Vagina (tissue), 2 donors: ENCODE measurements at regions not wholly inside any gene's neighbourhood (a gene's known extent, or its start where the extent isn't known, plus 50 kb on each side); places are given as distances from the start of the nearest gene placed in this dataset.

Experiments used
- DNase-seq, 2 donors: peaks; one replicate each; pipeline ENCODE4 v3.0.0-alpha.2; 2017; ENCODE audit errors: extremely low spot score in 2 of 2
- H3K27ac ChIP-seq: fragments of 200-600 bp; sonication (generic); one replicate; pipeline ENCODE4 v1.5.1; 2019
- H3K27me3 ChIP-seq: fragments of 200-600 bp; sonication (generic); one replicate; pipeline ENCODE4 v1.5.1; 2019
- H3K36me3 ChIP-seq, 2 donors: fragments of 200-600 bp; sonication (generic); one replicate each; pipeline ENCODE4 v1.5.1; 2017 to 2019
- H3K4me1 ChIP-seq: fragments of 200-600 bp; sonication (generic); one replicate; pipeline ENCODE4 v1.5.1; 2019
- H3K4me3 ChIP-seq, 2 donors: fragments of 200-600 bp; sonication (generic); 1 replicate in 1 of 2; 2 replicates in 1 of 2; pipeline ENCODE4 v1.5.1; 2016 to 2019
- H3K9me3 ChIP-seq: fragments of 200-600 bp; sonication (generic); one replicate; pipeline ENCODE4 v1.5.1; 2019
- CTCF ChIP-seq, 3 experiments: fragments of 450-650 bp in 2 of 3; fragments of 200-600 bp in 1 of 3; sonication (generic) in 1 of 3; IDR thresholded peaks; one replicate each; pipeline ENCODE4 v1.5.1; 2017 to 2019; ENCODE audit warnings: antibody characterized with exemption in 3 of 3, mild to moderate bottlenecking in 2 of 3, moderate library complexity in 2 of 3
- POLR2A ChIP-seq, 2 donors: fragments of 450-650 bp; IDR thresholded peaks; one replicate each; pipeline ENCODE4 v1.6.1; 2017; ENCODE audit warnings: antibody characterized with exemption in 2 of 2, mild to moderate bottlenecking in 2 of 2, moderate library complexity in 2 of 2
- POLR2AphosphoS5 ChIP-seq, 2 donors: sonication (generic); formaldehyde crosslinking; IDR thresholded peaks; one replicate each; pipeline ENCODE4 v1.9.0; 2017; ENCODE audit warnings: antibody characterized with exemption in 2 of 2, mild to moderate bottlenecking in 2 of 2, low read depth in 1 of 2; ENCODE audit not compliant: insufficient read depth in 1 of 2
- intact Hi-C: fragments of 100-400 bp; cut with DNase I; formaldehyde crosslinking; loops from one replicate; pipeline ENCODE4 v1.15.1; 2023

- Histone ChIP-seq H3K4me1 (no peaks in the 10 kb centered on the region), H3K36me3 (no peaks in the 10 kb centered on the region), H3K4me3 (no peak overlapping the region), H3K27me3 (no peaks in the 10 kb centered on the region), H3K9me3 (no peaks in the 10 kb centered on the region), H3K27ac (no peak overlapping the region)
- TF ChIP-seq POLR2A (IDR thresholded peaks at IDR 0.05) (no peak), POLR2AphosphoS5 (IDR thresholded peaks at IDR 0.05; ENCODE audit: insufficient read depth in 1 of 2, low read depth in 1 of 2) (no peak)
- intact Hi-C loops = no loop called here
- no peak for DNase-seq
Observed at GRCh38 chr12:125315771-125316170, 250.5 kb downstream of the AACS start.

GRCh38 chr12:125320177-125320576 is 254.9 kb downstream of the AACS start:
- Histone ChIP-seq H3K4me1 (no peaks in the 10 kb centered on the region), H3K27ac (no peak overlapping the region), H3K36me3 (no peaks in the 10 kb centered on the region), H3K4me3 (no peak overlapping the region), H3K9me3 (no peaks in the 10 kb centered on the region), H3K27me3 (no peaks in the 10 kb centered on the region)
- intact Hi-C loops = no loop called here
- no peak for DNase-seq
- no peak for TF ChIP-seq POLR2A (IDR thresholded peaks at IDR 0.05)
- no peak for TF ChIP-seq POLR2AphosphoS5 (IDR thresholded peaks at IDR 0.05; ENCODE audit: insufficient read depth in 1 of 2, low read depth in 1 of 2)

- no peaks in the 10 kb centered on the region for H3K9me3 ChIP-seq
- no peak overlapping the region for H3K27ac ChIP-seq
- TF ChIP-seq POLR2A (IDR thresholded peaks at IDR 0.05) (no peak), CTCF (IDR thresholded peaks at IDR 0.05) (no peak), POLR2AphosphoS5 (IDR thresholded peaks at IDR 0.05; ENCODE audit: insufficient read depth in 1 of 2, low read depth in 1 of 2) (no peak)
- intact Hi-C loops = no loop called here
- H3K4me3 ChIP-seq = no peak overlapping the region
- DNase-seq = no peak
- H3K36me3 ChIP-seq = no peaks in the 10 kb centered on the region
- H3K27me3 ChIP-seq = no peaks in the 10 kb centered on the region
- H3K4me1 ChIP-seq = no peaks in the 10 kb centered on the region
Observed at GRCh38 chr12:125324861-125325490, 259.7 kb downstream of the AACS start.

- peaks cover 9% of the 10 kb centered on the region for H3K4me1 ChIP-seq
- no peak for TF ChIP-seq POLR2A (IDR thresholded peaks at IDR 0.05)
- TF ChIP-seq POLR2AphosphoS5 (IDR thresholded peaks at IDR 0.05; ENCODE audit: insufficient read depth in 1 of 2, low read depth in 1 of 2) = no peak
- TF ChIP-seq CTCF (IDR thresholded peaks at IDR 0.05) = no peak
- no peak overlapping the region for H3K27ac ChIP-seq
- H3K27me3 ChIP-seq = no peaks in the 10 kb centered on the region
- DNase-seq = no peak
- intact Hi-C loops = no loop called here
- H3K9me3 ChIP-seq = no peaks in the 10 kb centered on the region
- no peaks in the 10 kb centered on the region for H3K36me3 ChIP-seq
- H3K4me3 ChIP-seq = no peak overlapping the region
Observed at GRCh38 chr12:125329239-125330102, 264.2 kb downstream of the AACS start.

GRCh38 chr12:125330645-125331341 is 265.6 kb downstream of the AACS start:
- TF ChIP-seq POLR2A (IDR thresholded peaks at IDR 0.05) = no peak
- peak; percentile 39 to 79 (median 61) for TF ChIP-seq CTCF (IDR thresholded peaks at IDR 0.05)
- no peak for TF ChIP-seq POLR2AphosphoS5 (IDR thresholded peaks at IDR 0.05; ENCODE audit: insufficient read depth in 1 of 2, low read depth in 1 of 2)
- DNase-seq = no peak
- no peaks in the 10 kb centered on the region for H3K27me3 ChIP-seq
- peaks cover 9% of the 10 kb centered on the region for H3K4me1 ChIP-seq
- H3K36me3 ChIP-seq = no peaks in the 10 kb centered on the region
- no peaks in the 10 kb centered on the region for H3K9me3 ChIP-seq
- no peak overlapping the region for H3K27ac ChIP-seq
- intact Hi-C loops = no loop called here
- H3K4me3 ChIP-seq = peak overlapping the region; percentile 23 to 26
